Loucy (cell line): ENCODE measurements at regions not wholly inside any gene's neighbourhood (a gene's known extent, or its start where the extent isn't known, plus 50 kb on each side); places are given as distances from the start of the nearest gene placed in this dataset.

Source experiments
- H2AFZ ChIP-seq: fragments of 200-600 bp; sonication (generic); 2 replicates; pipeline ENCODE4 v1.6.0; 2016; ENCODE audit warnings: antibody characterized with exemption, mild to moderate bottlenecking, low read length, moderate library complexity
- H3F3A ChIP-seq: fragments of 200-600 bp; 2 replicates; pipeline ENCODE4 v1.6.0; 2016; ENCODE audit warnings: antibody characterized with exemption, low read depth, mild to moderate bottlenecking
- H3K27me3 ChIP-seq: fragments of 200-600 bp; sonication (generic); 2 replicates; pipeline ENCODE4 v1.6.1; 2014; ENCODE audit warnings: low read length, mild to moderate bottlenecking; ENCODE audit not compliant: insufficient read depth, poor library complexity, severe bottlenecking
- H3K36me3 ChIP-seq: fragments of 200-600 bp; sonication (generic); 2 replicates; pipeline ENCODE4 v1.6.1; 2016; ENCODE audit warnings: low read length; ENCODE audit not compliant: insufficient read depth
- H3K4me1 ChIP-seq: fragments of 200-600 bp; sonication (generic); 2 replicates; pipeline ENCODE4 v1.5.1; 2014; ENCODE audit warnings: low read length, mild to moderate bottlenecking; ENCODE audit not compliant: insufficient read depth, poor library complexity, severe bottlenecking
- H3K4me2 ChIP-seq: fragments of 200-600 bp; sonication (generic); 2 replicates; pipeline ENCODE4 v1.6.0; 2014; ENCODE audit warnings: antibody characterized with exemption, low read length, low read depth, mild to moderate bottlenecking; ENCODE audit not compliant: poor library complexity, severe bottlenecking
- H3K4me3 ChIP-seq: fragments of 200-600 bp; sonication (generic); 2 replicates; pipeline ENCODE4 v1.5.1; 2014; ENCODE audit warnings: low read length, mild to moderate bottlenecking, mixed read lengths; ENCODE audit not compliant: poor library complexity, severe bottlenecking
- H3K79me2 ChIP-seq: fragments of 200-600 bp; sonication (generic); 2 replicates; pipeline ENCODE4 v1.6.1; 2014; ENCODE audit warnings: low read length; ENCODE audit not compliant: insufficient read depth
- H3K9ac ChIP-seq: fragments of 200-600 bp; sonication (generic); 2 replicates; pipeline ENCODE4 v1.6.0; 2014; ENCODE audit warnings: mild to moderate bottlenecking, low read depth, low read length, moderate library complexity; ENCODE audit not compliant: poor library complexity, severe bottlenecking
- H3K9me2 ChIP-seq: fragments of 200-600 bp; sonication (generic); replicated peaks from 2 replicates; pipeline ENCODE4 v1.6.1; 2016; ENCODE audit warnings: low read depth, low read length, mixed read lengths
- H3K9me3 ChIP-seq: fragments of 200-600 bp; sonication (generic); 2 replicates; pipeline ENCODE4 v1.6.1; 2014; ENCODE audit warnings: mild to moderate bottlenecking, antibody characterized with exemption, low read length, low read depth; ENCODE audit not compliant: insufficient read depth
- H4K20me1 ChIP-seq: fragments of 200-600 bp; sonication (generic); 2 replicates; pipeline ENCODE4 v1.6.0; 2014; ENCODE audit warnings: antibody characterized with exemption, low read length, mild to moderate bottlenecking; ENCODE audit not compliant: insufficient read depth, poor library complexity, severe bottlenecking
- CTCF ChIP-seq: fragments of 200-600 bp; sonication (generic); conservative IDR thresholded peaks from 2 replicates; pipeline ENCODE4 v1.5.1; 2014; ENCODE audit warnings: mild to moderate bottlenecking, antibody characterized with exemption, low read length
- EZH2phosphoT487 ChIP-seq: fragments of 200-600 bp; IDR thresholded peaks from 2 replicates; pipeline ENCODE4 v1.6.1; 2018; ENCODE audit warnings: antibody characterized with exemption, mild to moderate bottlenecking, moderate library complexity, borderline replicate concordance

DNA sequence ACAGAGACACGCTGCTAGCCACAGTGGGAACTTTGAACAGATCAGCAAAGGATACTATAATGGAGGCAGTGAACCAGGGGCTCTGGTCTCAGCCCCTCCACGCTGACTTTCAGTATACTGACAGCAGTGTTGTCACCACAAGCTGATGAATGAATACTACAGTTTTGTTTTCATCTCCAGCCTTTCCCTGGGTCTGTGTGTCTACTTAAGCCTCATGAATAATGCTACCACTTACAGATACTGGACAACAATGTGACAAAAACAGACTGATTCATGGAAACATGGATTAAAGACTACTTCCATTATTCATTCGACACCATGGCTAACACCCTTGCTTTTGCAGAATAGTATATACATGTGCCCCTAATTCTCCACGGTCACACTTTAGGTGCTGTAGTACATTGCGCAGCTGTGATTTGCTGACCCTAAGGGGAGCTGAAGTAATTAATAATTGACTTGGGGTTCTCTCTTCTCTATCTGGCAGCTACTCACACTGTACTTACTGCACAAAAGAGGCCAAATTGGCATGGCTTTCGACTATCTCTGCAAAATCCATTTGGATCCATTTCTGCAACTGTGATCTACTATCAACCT is 203.2 kb upstream of the LYPLAL1 start:
- Histone ChIP-seq H3K9me2 (no peaks in the 10 kb centered on the region), H3K4me2 (no peak overlapping the region), H3K79me2 (no peaks in the 10 kb centered on the region), H3K36me3 (no peaks in the 10 kb centered on the region), H3K27me3 (no peaks in the 10 kb centered on the region), H2AFZ (no peak overlapping the region), H4K20me1 (no peaks in the 10 kb centered on the region), H3K9ac (no peak overlapping the region), H3K4me1 (peaks cover 24% of the 10 kb centered on the region), H3K9me3 (no peaks in the 10 kb centered on the region), H3K4me3 (no peak overlapping the region), H3F3A (no peaks in the 10 kb centered on the region)
- TF ChIP-seq EZH2phosphoT487: no peak
- no peak for TF ChIP-seq CTCF

GRCh38 chr1:218971156-218971555 is 202.5 kb upstream of the LYPLAL1 start:
- Histone ChIP-seq H4K20me1 (no peaks in the 10 kb centered on the region), H3K9me2 (no peaks in the 10 kb centered on the region), H3K79me2 (no peaks in the 10 kb centered on the region), H3K9me3 (no peaks in the 10 kb centered on the region), H3K27me3 (no peaks in the 10 kb centered on the region), H3K36me3 (no peaks in the 10 kb centered on the region), H3K4me3 (no peak overlapping the region), H3K9ac (no peak overlapping the region), H2AFZ (no peak overlapping the region), H3F3A (no peaks in the 10 kb centered on the region), H3K4me2 (no peak overlapping the region), H3K4me1 (peaks cover 24% of the 10 kb centered on the region)
- TF ChIP-seq CTCF (no peak), EZH2phosphoT487 (no peak)

DNA sequence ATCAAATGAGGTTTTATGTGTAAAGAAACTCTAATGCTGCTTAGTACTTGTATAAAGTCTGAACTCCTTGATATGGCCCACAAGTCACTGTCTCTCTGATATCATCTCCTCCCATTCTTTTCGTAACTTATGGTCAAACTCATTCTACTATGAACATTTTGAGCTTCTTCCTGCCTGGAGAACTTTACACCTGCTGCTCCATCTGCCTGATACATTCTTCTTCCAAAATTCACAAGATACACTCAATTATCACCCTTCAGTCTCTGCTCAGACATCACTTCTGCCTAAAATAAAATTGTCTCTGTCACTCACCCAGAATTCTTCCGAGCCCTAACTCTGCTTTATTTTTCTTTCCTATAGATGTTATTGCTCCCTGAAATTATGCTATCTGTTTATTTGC is 192.8 kb upstream of the LYPLAL1 start:
- TF ChIP-seq EZH2phosphoT487 (no peak), CTCF (no peak)
- no peaks in the 10 kb centered on the region for H3K79me2 ChIP-seq
- H3F3A ChIP-seq: no peaks in the 10 kb centered on the region
- H3K36me3 ChIP-seq: no peaks in the 10 kb centered on the region
- no peaks in the 10 kb centered on the region for H3K9me2 ChIP-seq
- no peak overlapping the region for H2AFZ ChIP-seq
- no peaks in the 10 kb centered on the region for H3K27me3 ChIP-seq
- H3K4me2 ChIP-seq: no peak overlapping the region
- no peak overlapping the region for H3K4me3 ChIP-seq
- H3K4me1 ChIP-seq: no peaks in the 10 kb centered on the region
- no peak overlapping the region for H3K9ac ChIP-seq
- no peaks in the 10 kb centered on the region for H3K9me3 ChIP-seq
- H4K20me1 ChIP-seq: no peaks in the 10 kb centered on the region
